ENCODE measurements at regions not wholly inside any gene's neighbourhood (a gene's known extent, or its start where the extent isn't known, plus 50 kb on each side); places are given as distances from the start of the nearest gene placed in this dataset.
"Not testable (repeated sequence)": the region's sequence is repeated elsewhere in the genome, so short reads cannot be mapped to it uniquely, and the experiment has no call there.

- no peak for DNase-seq
These were observed 164.2 kb upstream of the SPRY1 start for GRCh38 chr4:123232439-123232838.

- DNase-seq = no peak
These were observed 163.3 kb upstream of the SPRY1 start for GRCh38 chr4:123233136-123233768.

DNA sequence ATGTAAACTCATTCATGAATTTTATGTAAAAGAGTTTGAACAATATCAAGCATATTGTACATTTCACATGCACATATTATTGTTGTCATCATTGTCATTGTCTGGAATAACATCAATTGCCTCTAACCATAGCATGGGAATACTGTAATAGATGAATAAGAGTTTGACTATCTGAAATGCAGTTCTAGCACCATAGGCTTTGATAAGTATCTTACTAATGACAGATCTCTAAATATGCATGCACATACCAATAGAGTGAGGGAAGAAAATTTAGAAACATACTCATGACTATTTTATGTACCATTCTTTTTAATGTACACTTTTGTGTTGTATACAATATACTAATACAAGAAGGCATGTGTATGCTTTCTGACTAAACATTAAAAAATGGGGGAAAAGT is 161.6 kb upstream of the SPRY1 start:
- DNase-seq = no peak

DNA sequence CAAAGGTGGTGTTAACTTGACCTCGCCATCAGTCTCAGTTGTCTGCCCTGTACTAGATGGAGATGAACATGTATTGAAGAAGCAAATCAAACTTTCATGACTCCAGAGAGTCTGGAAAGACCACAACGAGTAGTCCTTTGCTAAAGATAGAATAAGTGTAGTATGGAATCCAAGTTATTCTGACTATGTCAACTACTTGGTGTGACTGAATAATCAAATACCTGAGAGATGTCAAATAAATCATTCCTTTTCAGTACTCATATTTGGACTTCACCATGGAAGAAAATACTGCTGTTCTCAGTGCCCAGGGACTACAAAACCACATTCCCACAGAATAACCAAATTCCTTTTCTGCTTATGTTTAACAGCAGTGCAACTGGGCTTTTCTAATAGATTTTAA is 161.2 kb upstream of the SPRY1 start:
- DNase-seq = no peak

DNA sequence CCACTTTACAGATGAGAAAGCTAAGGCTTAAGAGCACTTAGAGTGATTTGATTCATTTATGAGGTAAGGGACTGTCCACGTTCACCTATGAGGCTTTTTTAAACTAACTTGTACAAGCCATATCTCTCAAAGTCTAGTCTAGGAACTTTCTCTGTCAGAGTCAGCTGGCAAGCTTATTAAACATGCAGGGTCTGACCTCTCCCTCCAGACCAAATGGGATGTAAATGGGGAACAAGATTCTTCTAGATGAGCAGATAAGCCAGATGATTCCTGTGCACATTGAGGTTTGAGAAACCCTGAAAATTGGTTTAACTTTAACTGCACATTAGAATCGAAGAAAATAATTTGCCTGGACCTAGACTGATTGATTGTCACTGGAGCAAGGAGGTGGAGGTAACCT is 160.0 kb upstream of the SPRY1 start:
- DNase-seq = no peak

- not testable (repeated sequence) for DNase-seq
These were observed 156.3 kb upstream of the SPRY1 start for GRCh38 chr4:123240286-123240685.

DNA sequence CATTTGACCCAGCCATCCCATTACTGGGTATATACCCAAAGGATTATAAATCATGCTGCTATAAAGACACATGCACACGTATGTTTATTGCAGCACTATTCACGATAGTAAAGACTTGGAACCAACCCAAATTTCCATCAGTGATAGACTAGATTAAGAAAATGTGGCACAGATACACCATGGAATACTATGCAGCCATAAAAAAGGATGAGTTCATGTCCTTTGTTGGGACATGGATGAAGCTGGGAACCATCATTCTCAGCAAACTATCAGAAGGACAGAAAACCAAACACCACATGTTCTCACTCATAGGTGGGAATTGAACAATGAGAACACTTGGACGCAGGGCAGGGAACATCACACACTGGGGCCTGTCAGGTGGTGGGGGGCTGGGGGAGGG is 153.4 kb upstream of the SPRY1 start:
- not testable (repeated sequence) for DNase-seq

DNA sequence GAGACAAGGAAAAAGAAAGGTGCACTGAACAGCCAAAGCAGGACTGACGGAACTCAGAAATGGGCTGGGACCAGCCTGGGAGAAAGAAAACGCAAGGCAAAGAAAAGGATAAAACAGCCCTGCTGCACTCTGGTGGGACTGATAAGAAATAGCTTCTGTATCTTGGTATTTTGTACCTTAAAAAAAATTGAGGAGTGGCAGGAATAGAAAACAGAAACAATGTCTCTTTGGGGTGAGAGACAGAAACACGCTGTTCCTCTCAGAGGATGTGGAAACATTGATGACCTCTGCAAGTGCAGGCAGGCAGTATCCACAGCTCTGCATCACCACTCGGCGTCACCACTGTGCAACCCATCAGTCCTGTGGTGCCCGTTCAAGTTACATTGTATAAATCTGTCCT is 152.5 kb upstream of the SPRY1 start:
- DNase-seq = no peak

DNA sequence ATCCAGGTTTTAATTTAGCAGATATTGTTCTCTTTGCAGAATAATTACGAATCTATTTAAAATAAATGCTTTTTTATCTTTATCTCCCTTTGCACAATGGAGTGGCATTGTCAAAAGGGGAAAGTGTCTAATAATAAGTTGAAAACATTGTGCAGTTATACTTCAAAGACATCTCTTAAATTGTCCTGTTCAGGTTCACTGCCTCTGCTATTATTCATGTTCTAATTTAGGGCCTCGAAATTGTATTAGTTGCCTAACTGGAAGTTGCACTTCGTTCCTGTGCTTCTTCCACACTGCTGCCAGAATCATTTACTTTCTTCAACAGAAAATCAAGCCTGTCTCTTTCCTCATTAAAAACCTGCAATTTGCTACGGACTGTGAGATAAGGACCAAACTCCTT is 150.5 kb upstream of the SPRY1 start:
- DNase-seq = no peak

- peak; percentile 19 for DNase-seq
These were observed 148.4 kb upstream of the SPRY1 start for GRCh38 chr4:123248085-123248659.

- no peak for DNase-seq
These were observed 146.8 kb upstream of the SPRY1 start for GRCh38 chr4:123249821-123250220.

DNA sequence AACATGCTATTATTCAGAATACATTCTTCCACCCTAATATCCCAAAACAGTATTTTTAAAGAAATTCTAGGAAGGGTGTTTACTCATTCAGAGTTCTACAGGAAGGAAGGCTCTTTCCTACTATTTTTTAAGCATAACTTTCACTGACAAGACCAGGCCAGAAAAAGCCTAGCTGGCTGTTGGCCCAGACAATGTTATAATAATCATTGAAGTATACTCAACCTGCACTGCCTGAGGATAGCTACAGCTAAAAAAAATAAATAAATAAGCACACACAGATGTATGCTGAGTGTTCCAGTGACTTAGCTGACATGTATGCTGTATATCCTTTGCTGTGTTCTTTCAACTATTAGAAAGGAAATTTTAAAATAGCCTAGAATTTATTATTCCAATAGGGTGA is 145.8 kb upstream of the SPRY1 start:
- DNase-seq = peak; percentile 67

DNA sequence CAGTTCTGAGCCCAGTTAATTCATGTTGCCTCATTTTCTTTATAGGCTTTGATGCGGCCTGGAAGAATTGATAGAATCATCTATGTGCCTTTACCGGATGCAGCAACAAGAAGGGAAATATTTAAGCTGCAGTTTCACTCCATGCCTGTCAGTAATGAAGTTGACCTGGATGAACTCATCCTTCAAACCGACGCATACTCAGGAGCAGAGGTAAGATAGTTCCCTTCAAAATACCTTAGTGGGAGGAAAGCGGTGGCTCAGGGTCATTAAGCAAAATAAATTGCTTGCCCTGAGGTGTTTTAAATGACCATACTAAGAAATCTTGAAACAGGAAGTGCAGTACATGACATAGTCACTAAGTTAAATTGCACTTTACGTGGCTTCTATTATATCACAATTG is 140.6 kb upstream of the SPRY1 start:
- DNase-seq = no peak

- DNase-seq = no peak
These were observed 139.7 kb upstream of the SPRY1 start for GRCh38 chr4:123256901-123257300.

DNA sequence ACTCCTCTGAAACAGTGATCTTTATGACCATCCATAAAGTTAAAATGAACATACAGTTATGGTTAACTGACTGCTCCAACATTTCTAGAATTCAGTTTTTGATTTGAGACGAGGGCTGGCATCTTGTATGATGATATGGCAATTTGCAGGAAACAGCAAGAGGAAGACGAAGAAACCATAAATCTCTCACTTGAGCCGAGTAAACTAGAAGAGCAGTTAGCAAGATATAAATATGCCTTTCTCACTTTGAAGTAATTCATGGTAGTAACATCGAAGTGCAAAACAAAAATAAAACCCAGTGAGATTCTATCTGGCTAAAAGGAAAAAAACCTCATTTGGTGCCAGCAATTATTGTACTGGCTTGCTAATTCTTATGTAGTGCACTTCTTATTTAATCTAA is 139.0 kb upstream of the SPRY1 start:
- no peak for DNase-seq

- no peak for DNase-seq
These were observed 136.6 kb upstream of the SPRY1 start for GRCh38 chr4:123259676-123260646.

DNA sequence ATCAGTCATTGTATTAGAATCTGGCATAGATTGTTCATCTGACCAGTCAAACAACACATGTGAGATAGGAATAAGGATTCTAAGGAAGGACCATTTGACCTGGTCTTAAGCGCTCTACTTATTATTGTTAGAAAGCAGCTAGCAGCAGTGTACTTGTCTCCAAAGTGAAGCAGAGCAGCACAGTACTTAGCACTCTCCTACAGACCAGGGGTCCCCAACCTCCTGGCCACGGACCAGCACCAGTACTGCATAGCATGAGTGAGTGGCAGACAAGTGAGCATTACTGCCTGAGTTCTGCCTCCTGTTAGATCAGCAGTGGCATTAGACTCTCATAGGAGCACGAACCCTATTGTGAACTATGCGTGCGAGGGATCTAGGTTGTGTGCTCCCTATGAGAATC is 135.9 kb upstream of the SPRY1 start:
- no peak for DNase-seq

DNA sequence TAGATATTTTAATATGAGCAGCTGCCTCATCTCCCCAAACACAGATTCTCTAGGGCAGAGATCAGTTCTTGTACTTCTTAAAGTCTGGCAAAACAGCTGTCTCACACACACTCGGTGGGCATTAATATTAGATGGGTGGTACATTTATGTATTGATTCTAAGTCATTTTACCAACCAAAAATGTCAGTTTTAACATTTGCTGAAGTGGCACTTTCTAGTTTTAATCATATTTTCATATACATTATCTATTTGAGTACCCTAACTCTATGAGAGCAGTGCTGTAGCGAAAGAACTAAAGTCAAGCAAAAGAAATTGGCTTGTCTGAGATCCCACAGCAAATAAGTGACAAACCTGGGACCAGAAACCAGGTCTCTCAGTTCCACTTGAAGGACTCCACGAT is 134.5 kb upstream of the SPRY1 start:
- DNase-seq = no peak

DNA sequence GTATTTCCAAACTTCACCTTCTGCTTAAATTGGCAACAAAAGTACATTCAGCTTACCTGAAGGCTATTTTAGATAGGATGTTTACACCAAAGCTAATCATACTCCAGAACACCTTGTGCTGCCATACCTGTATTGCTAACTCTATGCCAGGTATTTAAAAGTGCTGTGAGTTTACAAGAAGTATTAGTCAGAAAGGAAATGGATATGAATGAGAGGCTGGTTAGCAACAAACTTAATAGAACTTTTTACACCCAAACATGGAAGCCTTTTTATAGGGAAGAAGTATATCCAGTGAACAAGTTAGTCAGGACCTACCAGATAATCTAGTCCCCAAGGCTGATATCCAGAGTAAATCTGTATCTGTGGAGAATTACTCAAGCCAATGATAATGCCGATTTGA is 131.2 kb upstream of the SPRY1 start:
- DNase-seq = no peak

GRCh38 chr4:123266221-123266620 is 130.4 kb upstream of the SPRY1 start:
- no peak for DNase-seq

DNA sequence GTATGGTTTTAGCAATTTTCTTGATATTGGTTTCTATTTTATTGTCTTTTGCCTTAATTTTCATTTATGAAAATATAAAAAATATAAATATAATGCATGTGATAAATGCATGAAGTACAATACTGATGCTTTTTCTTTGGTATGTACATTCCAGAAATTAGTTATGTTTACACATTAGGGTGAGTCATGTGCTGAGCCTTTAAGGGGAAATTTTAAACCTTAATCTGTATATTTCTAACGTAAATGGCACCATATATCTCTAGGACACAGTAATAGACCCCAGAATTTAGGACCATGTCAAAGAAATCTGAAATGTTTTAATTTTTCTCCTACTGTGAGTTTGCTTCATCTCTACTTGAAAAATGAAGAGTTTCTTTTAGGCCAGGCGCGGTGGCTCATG is 117.8 kb upstream of the SPRY1 start:
- DNase-seq = no peak

- no peak for DNase-seq
These were observed 113.2 kb upstream of the SPRY1 start for GRCh38 chr4:123283371-123283895.

DNA sequence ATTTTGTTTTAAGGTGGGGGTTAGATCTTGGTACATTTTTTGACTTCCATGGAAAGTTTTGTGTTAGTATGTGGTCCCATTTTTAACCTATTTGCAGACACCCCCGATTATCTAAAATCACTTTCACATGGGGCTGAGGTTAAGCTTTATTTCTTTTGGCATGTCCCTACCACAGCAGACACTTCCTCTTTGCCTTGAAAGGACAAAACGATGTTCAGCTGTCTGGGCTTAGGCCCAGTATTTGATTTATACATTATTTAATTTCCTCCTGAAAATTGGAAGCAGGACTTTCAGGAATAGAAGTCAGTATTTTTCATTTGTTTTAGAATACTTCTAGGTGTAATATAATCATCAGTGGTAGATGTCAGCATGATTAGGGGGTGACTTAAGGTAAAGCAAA is 112.4 kb upstream of the SPRY1 start:
- no peak for DNase-seq
